H54 (cell line): ENCODE measurements at regions not wholly inside any gene's neighbourhood (a gene's known extent, or its start where the extent isn't known, plus 50 kb on each side); places are given as distances from the start of the nearest gene placed in this dataset.

Experiments
- DNase-seq: peaks from one replicate; pipeline ENCODE4 v3.0.0; 2011; ENCODE audit warnings: low spot score, mixed read lengths; ENCODE audit not compliant: insufficient read length
- FAIRE-seq: peaks from 3 replicates; lab custom pipeline; 2011; peaks lifted over from hg19 to GRCh38; lab: Jason Lieb, UNC
- POLR2A ChIP-seq: IDR thresholded peaks from 2 replicates; pipeline ENCODE4 v1.6.1; 2011; ENCODE audit warnings: low read depth, mild to moderate bottlenecking, low read length

GRCh38 chr20:48170625-48171024 lies 385.3 kb upstream of the SULF2 start:
- no peak for TF ChIP-seq POLR2A
- no peak for DNase-seq
- no peak for FAIRE-seq

DNA sequence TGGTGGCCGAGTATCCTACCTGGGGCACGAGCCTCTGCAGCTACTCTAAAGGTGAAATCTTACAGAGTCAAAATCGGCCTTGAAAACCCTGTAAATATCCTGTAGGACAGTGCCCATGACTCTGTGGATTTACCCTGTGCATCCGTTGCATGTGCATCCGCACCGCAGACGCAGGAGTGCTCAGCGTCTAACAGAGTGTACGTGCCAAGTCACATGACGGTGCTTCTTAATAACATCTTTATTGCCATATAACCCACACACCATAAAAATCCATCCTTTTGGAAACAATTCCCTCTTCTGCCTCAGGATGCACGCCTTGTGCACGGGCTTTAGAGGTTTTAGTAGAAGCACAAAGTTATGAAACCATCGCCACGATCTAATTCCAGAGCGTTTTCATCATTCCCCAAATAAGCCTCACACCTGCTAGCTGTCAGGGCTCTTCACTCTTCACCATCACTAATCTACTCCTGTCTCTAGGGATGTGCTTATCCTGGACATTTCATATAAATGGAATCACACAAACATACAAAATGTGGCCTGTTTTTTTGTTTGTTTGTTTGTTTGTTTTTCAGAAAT lies 384.5 kb upstream of the SULF2 start:
- FAIRE-seq, result no peak
- no peak for TF ChIP-seq POLR2A
- no peak for DNase-seq

GRCh38 chr20:48166082-48166835 lies 381.0 kb upstream of the SULF2 start:
- no peak for TF ChIP-seq POLR2A

GRCh38 chr20:48165401-48165685 lies 380.1 kb upstream of the SULF2 start:
- no peak for FAIRE-seq

More at GRCh38 chr20:48166082-48166835, 381.0 kb upstream of the SULF2 start:
- DNase-seq, result no peak
- no peak for FAIRE-seq

GRCh38 chr20:48164566-48165400 lies 379.5 kb upstream of the SULF2 start:
- no peak for DNase-seq
- no peak for FAIRE-seq
- no peak for TF ChIP-seq POLR2A

More at GRCh38 chr20:48165401-48165685, 380.1 kb upstream of the SULF2 start:
- DNase-seq, result no peak
- no peak for TF ChIP-seq POLR2A

DNA sequence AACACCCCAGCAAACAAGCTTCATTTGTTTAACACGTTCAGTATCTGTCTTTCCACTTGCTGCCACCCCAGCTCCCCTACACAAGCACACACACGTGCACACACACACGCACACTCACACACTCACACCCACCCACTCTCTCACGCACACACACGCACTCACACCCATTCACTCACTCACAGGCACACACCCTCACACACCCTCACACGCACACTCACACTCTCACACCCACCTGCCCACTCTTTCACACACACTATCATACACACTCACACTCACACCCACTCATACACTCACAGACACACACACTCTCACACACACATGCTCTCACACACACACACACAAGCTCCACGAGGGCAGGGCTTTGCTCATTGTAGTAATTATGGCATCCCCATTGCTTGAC lies 378.8 kb upstream of the SULF2 start:
- FAIRE-seq (no peak), DNase-seq (no peak)
- no peak for TF ChIP-seq POLR2A

DNA sequence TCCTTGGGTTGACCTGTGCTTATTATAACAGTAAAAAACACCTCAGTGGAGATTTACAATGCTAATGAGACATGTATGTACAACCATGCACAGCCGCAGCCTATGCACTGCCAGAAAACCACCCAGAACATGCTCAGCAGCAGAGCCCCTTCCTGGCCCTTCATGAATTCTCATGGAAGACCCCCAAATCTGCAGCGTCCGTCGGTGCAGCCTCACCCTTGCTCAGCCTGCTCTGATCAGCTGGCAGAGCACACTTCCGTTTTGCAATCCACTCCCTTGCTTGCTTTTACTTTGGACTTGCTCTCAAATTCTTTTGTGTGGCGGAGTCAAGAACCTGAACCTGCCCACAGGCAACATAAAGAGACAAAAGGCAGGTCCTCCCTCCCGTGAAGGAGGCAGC lies 378.2 kb upstream of the SULF2 start:
- no peak for DNase-seq
- no peak for TF ChIP-seq POLR2A
- no peak for FAIRE-seq

- FAIRE-seq (no peak), DNase-seq (no peak)
- TF ChIP-seq POLR2A, result no peak
These were observed 377.3 kb upstream of the SULF2 start for GRCh38 chr20:48162621-48163020.

GRCh38 chr20:48159145-48160008 lies 374.1 kb upstream of the SULF2 start:
- TF ChIP-seq POLR2A, result no peak
- DNase-seq (no peak), FAIRE-seq (no peak)

GRCh38 chr20:48158014-48158413 lies 372.7 kb upstream of the SULF2 start:
- no peak for DNase-seq
- no peak for FAIRE-seq
- TF ChIP-seq POLR2A, result no peak

DNA sequence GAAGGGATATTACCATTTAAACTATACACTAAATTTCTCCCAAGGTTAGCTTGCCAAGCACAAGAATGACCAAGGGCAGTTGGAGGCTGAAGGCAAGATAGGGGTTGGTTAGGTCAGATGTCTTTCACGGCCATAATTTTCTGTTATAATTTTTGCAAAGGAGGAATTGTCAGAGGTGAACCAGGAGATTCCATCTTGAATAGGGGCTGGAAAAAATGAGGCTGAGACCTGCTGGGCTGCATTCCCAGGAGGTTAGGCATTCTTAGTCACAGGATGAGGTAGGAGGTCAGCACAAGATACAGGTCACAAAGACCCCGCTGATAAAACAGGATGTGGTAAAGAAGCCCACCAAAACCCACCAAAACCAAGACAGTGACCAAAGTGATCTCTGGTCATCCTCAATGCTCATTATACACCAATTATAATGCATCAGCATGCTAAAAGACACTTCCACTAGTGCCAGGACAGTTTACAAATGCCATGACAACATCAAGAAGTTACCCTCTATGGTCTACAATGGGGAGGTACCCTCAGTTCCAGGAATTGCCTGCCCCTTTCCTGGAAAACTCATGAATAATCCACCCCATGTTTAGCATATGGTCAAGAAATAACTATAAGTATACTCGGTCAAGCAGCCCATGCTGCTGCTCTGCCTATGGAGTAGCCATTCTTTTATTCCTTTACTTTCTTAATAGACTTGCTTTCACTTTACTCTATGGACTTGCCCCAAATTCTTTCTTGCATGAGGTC lies 371.8 kb upstream of the SULF2 start:
- TF ChIP-seq POLR2A, result no peak
- DNase-seq (no peak), FAIRE-seq (no peak)

- TF ChIP-seq POLR2A, result no peak
- DNase-seq, result no peak
- FAIRE-seq, result no peak
These were observed 371.2 kb upstream of the SULF2 start for GRCh38 chr20:48156521-48156920.

GRCh38 chr20:48155268-48155667 lies 370.0 kb upstream of the SULF2 start:
- FAIRE-seq (no peak), DNase-seq (no peak)
- no peak for TF ChIP-seq POLR2A
